ENCODE measurements at regions not wholly inside any gene's neighbourhood (a gene's known extent, or its start where the extent isn't known, plus 50 kb on each side); places are given as distances from the start of the nearest gene placed in this dataset.

DNA sequence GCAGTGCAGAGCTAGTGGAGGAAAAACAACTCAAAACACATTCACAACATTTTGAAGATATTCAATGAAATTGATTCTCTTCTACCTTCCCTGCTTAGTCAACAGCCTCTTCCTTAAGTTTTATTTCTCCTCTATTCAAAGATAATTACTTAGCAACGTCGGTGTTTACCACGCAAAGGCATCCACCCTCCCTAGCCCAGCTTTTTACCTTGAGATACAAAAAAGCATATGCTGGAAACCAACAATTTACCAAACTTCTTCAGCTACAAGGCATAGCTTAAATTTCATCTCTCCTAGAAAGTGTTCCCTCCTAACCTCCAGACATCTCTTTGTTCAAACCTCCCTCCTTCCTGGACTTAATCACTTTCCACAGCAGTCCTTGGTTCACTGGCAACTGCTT lies 102.8 kb upstream of the SOD1 start (continued):
- no peak for TF ChIP-seq CREB5 (CRISPR knock-in tag; IDR thresholded peaks at IDR 0.05; ENCODE audit: low read depth)
- TF ChIP-seq ZFP3 (CRISPR knock-in tag; IDR thresholded peaks at IDR 0.05) = no peak
- no peak for TF ChIP-seq GLIS3 (CRISPR knock-in tag; IDR thresholded peaks at IDR 0.05)
- TF ChIP-seq RARB (CRISPR knock-in tag; IDR thresholded peaks at IDR 0.05) = no peak
- no peak for TF ChIP-seq TOX (CRISPR knock-in tag; IDR thresholded peaks at IDR 0.05; ENCODE audit: borderline replicate concordance)

- ATAC-seq = no peak
- no peak for TF ChIP-seq ZFP3 (CRISPR knock-in tag; IDR thresholded peaks at IDR 0.05)
- TF ChIP-seq ZFP30 (CRISPR knock-in tag; IDR thresholded peaks at IDR 0.05) = no peak
- TF ChIP-seq CSDC2 (CRISPR knock-in tag; IDR thresholded peaks at IDR 0.05) = no peak
- TF ChIP-seq GLIS3 (CRISPR knock-in tag; IDR thresholded peaks at IDR 0.05) = no peak
- TF ChIP-seq ZC3H10 (CRISPR knock-in tag; IDR thresholded peaks at IDR 0.05) = no peak
- TF ChIP-seq OSR1 (CRISPR knock-in tag; IDR thresholded peaks at IDR 0.05) = no peak
- no peak for TF ChIP-seq SNAI2 (CRISPR knock-in tag; IDR thresholded peaks at IDR 0.05)
- TF ChIP-seq PPARA (CRISPR knock-in tag; IDR thresholded peaks at IDR 0.05; ENCODE audit: borderline replicate concordance) = no peak
- TF ChIP-seq TOX (CRISPR knock-in tag; IDR thresholded peaks at IDR 0.05; ENCODE audit: borderline replicate concordance) = no peak
- TF ChIP-seq ESRRG (CRISPR knock-in tag; IDR thresholded peaks at IDR 0.05) = no peak
- no peak for TF ChIP-seq ARNTL (CRISPR knock-in tag; IDR thresholded peaks at IDR 0.05; ENCODE audit: borderline replicate concordance, low read depth)
- no peak for TF ChIP-seq TSHZ2 (CRISPR knock-in tag; IDR thresholded peaks at IDR 0.05)
- no peak for TF ChIP-seq CSRNP3 (CRISPR knock-in tag; IDR thresholded peaks at IDR 0.05)
- no peak for TF ChIP-seq ISL1 (CRISPR knock-in tag; IDR thresholded peaks at IDR 0.05)
- TF ChIP-seq CREB5 (CRISPR knock-in tag; IDR thresholded peaks at IDR 0.05; ENCODE audit: low read depth) = no peak
- TF ChIP-seq TCF4 (CRISPR knock-in tag; IDR thresholded peaks at IDR 0.05; ENCODE audit: borderline replicate concordance) = no peak
Observed at GRCh38 chr21:31555741-31556191, 103.7 kb upstream of the SOD1 start.

DNA sequence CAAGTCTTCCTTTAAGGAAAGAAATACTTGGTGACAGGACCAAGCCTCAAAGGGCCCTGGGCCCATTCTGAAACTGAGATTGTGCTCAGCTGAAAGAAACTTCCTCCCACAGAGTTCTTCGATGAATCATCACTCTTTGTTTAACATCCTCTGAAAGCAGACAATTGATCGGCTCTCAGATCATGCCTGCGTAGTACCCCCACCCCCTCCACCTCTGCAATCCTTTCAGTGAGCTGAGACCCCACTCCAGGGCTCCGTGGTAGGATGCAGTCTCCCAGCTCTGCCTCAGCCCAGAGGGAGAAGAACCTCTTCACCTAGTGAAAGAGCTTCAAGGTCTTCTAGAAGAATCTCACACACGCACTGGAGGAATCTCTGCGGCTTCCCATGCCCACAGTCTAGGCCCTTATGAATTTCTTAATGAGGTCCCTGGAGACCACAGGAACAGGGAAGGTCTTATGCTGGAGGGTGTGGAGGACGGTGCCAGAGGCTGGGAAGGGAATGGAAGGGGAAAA lies 104.9 kb upstream of the SOD1 start:
- no peak for ATAC-seq
- TF ChIP-seq TOX (CRISPR knock-in tag; IDR thresholded peaks at IDR 0.05; ENCODE audit: borderline replicate concordance) (no peak), ZNF8 (CRISPR knock-in tag; IDR thresholded peaks at IDR 0.05) (no peak), GLIS3 (CRISPR knock-in tag; IDR thresholded peaks at IDR 0.05) (no peak), OSR1 (CRISPR knock-in tag; IDR thresholded peaks at IDR 0.05) (no peak), ARNTL (CRISPR knock-in tag; IDR thresholded peaks at IDR 0.05; ENCODE audit: borderline replicate concordance, low read depth) (no peak), CSDC2 (CRISPR knock-in tag; IDR thresholded peaks at IDR 0.05) (no peak), POU6F1 (CRISPR knock-in tag; IDR thresholded peaks at IDR 0.05; ENCODE audit: borderline replicate concordance, low read depth) (no peak), CREB5 (CRISPR knock-in tag; IDR thresholded peaks at IDR 0.05; ENCODE audit: low read depth) (no peak), ZNF565 (CRISPR knock-in tag; conservative IDR thresholded peaks at IDR 0.05; ENCODE audit: low read depth) (no peak), ZNF70 (CRISPR knock-in tag; IDR thresholded peaks at IDR 0.05) (no peak), BACH2 (CRISPR knock-in tag; IDR thresholded peaks at IDR 0.05; ENCODE audit: borderline replicate concordance) (no peak), RARB (CRISPR knock-in tag; IDR thresholded peaks at IDR 0.05) (no peak), PPARA (CRISPR knock-in tag; IDR thresholded peaks at IDR 0.05; ENCODE audit: borderline replicate concordance) (no peak)

Measured in SK-N-SH treated with all-trans-retinoic acid at 6 μM for 48 hours (cell line).